ENCODE measurements at regions not wholly inside any gene's neighbourhood (a gene's known extent, or its start where the extent isn't known, plus 50 kb on each side); places are given as distances from the start of the nearest gene placed in this dataset.

DNA sequence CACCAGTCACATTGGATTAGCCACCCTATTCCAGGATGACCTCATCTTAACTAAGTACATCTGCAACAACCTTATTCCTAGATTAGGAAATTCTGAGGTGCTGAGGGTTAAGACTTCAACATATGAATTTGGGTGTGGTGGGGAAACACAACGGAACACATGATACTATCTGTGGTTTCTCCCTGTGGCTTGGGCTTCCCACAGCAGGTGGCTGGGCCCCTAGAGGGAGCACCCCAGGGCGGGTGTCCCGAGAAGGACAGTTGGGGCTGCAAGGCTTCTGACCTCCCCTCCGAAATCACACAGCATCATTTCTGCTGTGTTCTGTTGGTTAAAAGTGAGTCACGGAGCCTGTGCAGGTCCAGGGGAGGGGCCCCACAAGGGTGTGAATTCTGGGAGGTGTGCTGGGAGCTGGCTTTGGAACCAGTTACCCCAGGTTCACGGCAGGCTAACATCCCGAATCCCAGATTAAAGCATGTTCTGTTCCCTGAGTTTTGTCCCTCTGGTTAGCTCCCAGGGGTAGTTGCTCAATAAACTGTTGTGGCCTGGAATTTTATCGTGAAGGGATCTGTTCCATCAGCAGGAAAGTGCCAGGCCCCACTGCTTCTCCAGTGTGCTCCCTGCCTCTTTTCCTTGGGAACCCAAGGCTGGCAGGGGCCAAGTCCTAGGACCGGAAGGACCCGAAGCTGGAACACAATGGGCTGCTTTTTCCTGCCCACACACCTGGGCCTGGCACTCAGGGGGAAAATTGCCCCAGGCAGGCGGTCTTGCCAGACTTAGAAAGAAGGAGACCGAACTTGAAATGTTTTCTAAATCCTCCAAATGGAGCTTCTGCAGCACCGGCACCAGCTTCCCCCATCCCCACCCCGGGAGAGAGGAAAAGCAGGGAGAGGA is 154.0 kb upstream of the WNT4 start:
- TF ChIP-seq CTCF (IDR thresholded peaks at IDR 0.05): no peak
- Mint-ChIP-seq H3K9me3 (peaks cover 25% of the 10 kb centered on the region), H3K36me3 (ENCODE audit: low read depth) (no peaks in the 10 kb centered on the region), H3K4me1 (peaks cover 6% of the 10 kb centered on the region), H3K27me3 (ENCODE audit: low read depth, poor library complexity) (peaks cover 71% of the 10 kb centered on the region), H3K4me3 (no peak overlapping the region), H3K27ac (no peak overlapping the region)
- no peak for DNase-seq

DNA sequence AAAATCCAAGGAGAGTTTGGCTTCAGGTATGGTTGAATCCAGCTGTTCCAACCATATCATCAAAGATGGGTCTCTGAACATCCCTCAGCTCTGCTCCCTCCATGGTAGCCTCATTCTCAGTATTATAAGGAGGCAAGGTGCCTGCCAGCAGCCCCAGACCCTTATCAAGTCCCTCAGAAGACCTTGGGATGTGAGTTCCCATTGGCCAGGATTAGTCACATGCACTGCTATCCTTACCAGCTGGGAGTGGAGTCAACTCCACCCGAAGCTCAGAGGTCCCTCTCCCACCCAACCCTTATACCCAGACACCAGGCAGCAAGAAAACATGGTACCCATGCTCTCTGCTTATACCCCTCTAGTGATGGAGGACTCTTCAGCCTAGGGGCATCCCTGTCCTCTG is 153.7 kb upstream of the ZBTB40 start:
- Mint-ChIP-seq H3K27ac (no peak overlapping the region), H3K9me3 (peaks cover 36% of the 10 kb centered on the region), H3K27me3 (ENCODE audit: low read depth, poor library complexity) (peaks cover 79% of the 10 kb centered on the region), H3K4me1 (no peaks in the 10 kb centered on the region), H3K36me3 (ENCODE audit: low read depth) (no peaks in the 10 kb centered on the region), H3K4me3 (no peak overlapping the region)
- no peak for TF ChIP-seq CTCF (IDR thresholded peaks at IDR 0.05)
- DNase-seq: no peak

GRCh38 chr1:22303816-22304215 is 147.8 kb upstream of the ZBTB40 start:
- no peak for DNase-seq
- Mint-ChIP-seq H3K36me3 (ENCODE audit: low read depth) (no peaks in the 10 kb centered on the region), H3K4me1 (no peaks in the 10 kb centered on the region), H3K9me3 (peaks cover 61% of the 10 kb centered on the region), H3K4me3 (no peak overlapping the region), H3K27ac (no peak overlapping the region), H3K27me3 (ENCODE audit: low read depth, poor library complexity) (peaks cover 70% of the 10 kb centered on the region)
- no peak for TF ChIP-seq CTCF (IDR thresholded peaks at IDR 0.05)

GRCh38 chr1:22309572-22309971 is 142.1 kb upstream of the ZBTB40 start:
- Mint-ChIP-seq H3K4me3 (no peak overlapping the region), H3K4me1 (peaks cover 4% of the 10 kb centered on the region), H3K27ac (no peak overlapping the region), H3K9me3 (peaks cover 28% of the 10 kb centered on the region), H3K36me3 (ENCODE audit: low read depth) (no peaks in the 10 kb centered on the region), H3K27me3 (ENCODE audit: low read depth, poor library complexity) (peaks cover 79% of the 10 kb centered on the region)
- no peak for DNase-seq
- TF ChIP-seq CTCF (IDR thresholded peaks at IDR 0.05): no peak

- H3K27me3 Mint-ChIP-seq (ENCODE audit: low read depth, poor library complexity): peaks cover 76% of the 10 kb centered on the region
- no peaks in the 10 kb centered on the region for H3K36me3 Mint-ChIP-seq (ENCODE audit: low read depth)
- H3K4me1 Mint-ChIP-seq: peaks cover 11% of the 10 kb centered on the region
- peaks cover 18% of the 10 kb centered on the region for H3K9me3 Mint-ChIP-seq
- no peak overlapping the region for H3K27ac Mint-ChIP-seq
- H3K4me3 Mint-ChIP-seq: no peak overlapping the region
- TF ChIP-seq CTCF (IDR thresholded peaks at IDR 0.05): no peak
- no peak for DNase-seq
These were observed 140.2 kb upstream of the ZBTB40 start for GRCh38 chr1:22311461-22311860.

DNA sequence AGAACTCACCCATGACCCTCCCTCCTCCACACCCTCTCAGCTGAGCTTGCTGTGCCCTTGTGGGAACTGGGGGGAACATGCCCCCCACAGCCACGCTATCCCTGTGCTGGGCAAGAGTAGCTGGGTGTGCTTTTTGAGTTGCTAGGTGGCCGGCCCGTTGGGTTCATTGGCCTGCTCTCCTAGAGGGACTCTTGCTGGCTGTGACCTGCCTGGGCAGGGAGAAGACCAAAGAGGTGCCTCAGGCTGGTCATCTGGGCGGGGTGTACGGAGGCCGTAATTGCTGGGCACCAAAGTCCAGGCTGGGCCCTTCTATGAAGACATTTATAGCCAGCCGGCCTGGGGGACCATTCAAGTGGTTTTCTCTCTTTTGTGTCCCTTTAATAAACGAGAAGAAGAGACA is 138.3 kb upstream of the ZBTB40 start:
- H3K36me3 Mint-ChIP-seq (ENCODE audit: low read depth): no peaks in the 10 kb centered on the region
- H3K4me3 Mint-ChIP-seq: no peak overlapping the region
- no peak for TF ChIP-seq CTCF (IDR thresholded peaks at IDR 0.05)
- peaks cover 16% of the 10 kb centered on the region for H3K9me3 Mint-ChIP-seq
- no peak overlapping the region for H3K27ac Mint-ChIP-seq
- no peak for DNase-seq
- peaks cover 24% of the 10 kb centered on the region for H3K4me1 Mint-ChIP-seq
- H3K27me3 Mint-ChIP-seq (ENCODE audit: low read depth, poor library complexity): peaks cover 66% of the 10 kb centered on the region

Data from nephron progenitor cell (in vitro differentiated cells).